ENCODE measurements at regions not wholly inside any gene's neighbourhood (a gene's known extent, or its start where the extent isn't known, plus 50 kb on each side); places are given as distances from the start of the nearest gene placed in this dataset.

- Histone ChIP-seq H3K27ac (ENCODE audit: low read depth, low read length) (peak overlapping the region; percentile 41; the same call in 1 of the 2 replicates), H3K36me3 (ENCODE audit: insufficient read depth, low read length) (no peaks in the 10 kb centered on the region), H3K9ac (ENCODE audit: low read depth, low read length) (no peak overlapping the region), H3K4me3 (ENCODE audit: low read length) (no peak overlapping the region), H3K4me1 (ENCODE audit: insufficient read depth, low read length) (peaks cover 24% of the 10 kb centered on the region), H3K27me3 (ENCODE audit: insufficient read depth, low read length) (0 out of 2 replicates have a peak, but pooled peaks cover 3% of the 10 kb centered on the region), H3K9me3 (ENCODE audit: insufficient read depth, low read depth, low read length) (peaks cover 6% of the 10 kb centered on the region; the same call in 1 of the 2 replicates)
- WGBS = 87% methylated on average over 1 of the region's 1 CpG
Measured at GRCh38 chr4:103374306-103374705, 176.2 kb upstream of the CENPE start.

- Histone ChIP-seq H3K9me3 (ENCODE audit: insufficient read depth, low read depth, low read length) (no peaks in the 10 kb centered on the region), H3K4me1 (ENCODE audit: insufficient read depth, low read length) (peaks cover 24% of the 10 kb centered on the region), H3K27me3 (ENCODE audit: insufficient read depth, low read length) (0 out of 2 replicates have a peak, but pooled peaks cover 3% of the 10 kb centered on the region), H3K36me3 (ENCODE audit: insufficient read depth, low read length) (no peaks in the 10 kb centered on the region), H3K9ac (ENCODE audit: low read depth, low read length) (no peak overlapping the region), H3K4me3 (ENCODE audit: low read length) (no peak overlapping the region), H3K27ac (ENCODE audit: low read depth, low read length) (no peak overlapping the region)
- 94% methylated on average over 6 of the region's 6 CpGs for WGBS
Measured at GRCh38 chr4:103372002-103372558, 173.9 kb upstream of the CENPE start.

GRCh38 chr4:103370336-103370735 lies 172.2 kb upstream of the CENPE start:
- H3K27me3 ChIP-seq (ENCODE audit: insufficient read depth, low read length) = 0 out of 2 replicates have a peak, but pooled peaks cover 3% of the 10 kb centered on the region
- H3K9me3 ChIP-seq (ENCODE audit: insufficient read depth, low read depth, low read length) = no peaks in the 10 kb centered on the region
- H3K36me3 ChIP-seq (ENCODE audit: insufficient read depth, low read length) = no peaks in the 10 kb centered on the region
- no peak overlapping the region for H3K9ac ChIP-seq (ENCODE audit: low read depth, low read length)
- no peak overlapping the region for H3K4me3 ChIP-seq (ENCODE audit: low read length)
- 96% methylated on average over 3 of the region's 5 CpGs for WGBS
- no peak overlapping the region for H3K27ac ChIP-seq (ENCODE audit: low read depth, low read length)
- peaks cover 22% of the 10 kb centered on the region for H3K4me1 ChIP-seq (ENCODE audit: insufficient read depth, low read length)

DNA sequence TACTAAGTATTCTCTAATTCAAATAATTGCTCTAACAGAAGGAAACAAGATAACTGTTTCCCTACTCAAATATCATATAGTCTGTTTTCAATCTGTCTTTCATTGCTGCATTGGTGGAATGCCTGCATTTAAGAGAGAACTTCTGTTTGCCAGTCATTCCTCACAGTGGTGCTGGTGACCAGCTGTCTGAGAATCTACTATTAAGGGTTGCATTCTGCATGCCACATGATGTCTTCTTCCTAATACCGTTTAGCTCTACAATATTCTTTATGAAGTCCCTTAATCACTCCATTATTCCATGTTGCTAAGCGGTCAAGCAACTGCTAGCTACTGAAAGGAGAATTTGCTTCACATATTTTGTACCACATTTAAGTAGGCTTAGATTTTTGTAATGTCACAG lies 167.1 kb upstream of the CENPE start:
- Histone ChIP-seq H3K27ac (ENCODE audit: low read depth, low read length) (no peak overlapping the region), H3K9ac (ENCODE audit: low read depth, low read length) (no peak overlapping the region), H3K9me3 (ENCODE audit: insufficient read depth, low read depth, low read length) (peaks cover 16% of the 10 kb centered on the region), H3K4me3 (ENCODE audit: low read length) (no peak overlapping the region), H3K36me3 (ENCODE audit: insufficient read depth, low read length) (0 out of 2 replicates have a peak, but pooled peaks cover 3% of the 10 kb centered on the region), H3K27me3 (ENCODE audit: insufficient read depth, low read length) (no peaks in the 10 kb centered on the region), H3K4me1 (ENCODE audit: insufficient read depth, low read length) (0 out of 2 replicates have a peak, but pooled peaks cover 6% of the 10 kb centered on the region)
- 85% methylated on average over 2 of the region's 2 CpGs for WGBS

- 86% methylated on average over 4 of the region's 4 CpGs for WGBS
Measured at GRCh38 chr4:103364083-103364482, 165.9 kb upstream of the CENPE start.

GRCh38 chr4:103361926-103362325 lies 163.8 kb upstream of the CENPE start:
- H3K9me3 ChIP-seq (ENCODE audit: insufficient read depth, low read depth, low read length) = peaks cover 45% of the 10 kb centered on the region
- no peak overlapping the region for H3K4me3 ChIP-seq (ENCODE audit: low read length)
- no peak overlapping the region for H3K9ac ChIP-seq (ENCODE audit: low read depth, low read length)
- no peak overlapping the region for H3K27ac ChIP-seq (ENCODE audit: low read depth, low read length)
- H3K4me1 ChIP-seq (ENCODE audit: insufficient read depth, low read length) = 0 out of 2 replicates have a peak, but pooled peaks cover 5% of the 10 kb centered on the region
- H3K27me3 ChIP-seq (ENCODE audit: insufficient read depth, low read length) = no peaks in the 10 kb centered on the region
- peaks cover 11% of the 10 kb centered on the region; the same call in 1 of the 2 replicates for H3K36me3 ChIP-seq (ENCODE audit: insufficient read depth, low read length)

More at GRCh38 chr4:103364083-103364482, 165.9 kb upstream of the CENPE start:
- H3K27ac ChIP-seq (ENCODE audit: low read depth, low read length) = no peak overlapping the region
- H3K4me1 ChIP-seq (ENCODE audit: insufficient read depth, low read length) = 0 out of 2 replicates have a peak, but pooled peaks cover 5% of the 10 kb centered on the region
- peaks cover 7% of the 10 kb centered on the region; the same call in 1 of the 2 replicates for H3K36me3 ChIP-seq (ENCODE audit: insufficient read depth, low read length)
- H3K9ac ChIP-seq (ENCODE audit: low read depth, low read length) = no peak overlapping the region
- no peak overlapping the region for H3K4me3 ChIP-seq (ENCODE audit: low read length)
- no peaks in the 10 kb centered on the region for H3K27me3 ChIP-seq (ENCODE audit: insufficient read depth, low read length)
- peaks cover 28% of the 10 kb centered on the region for H3K9me3 ChIP-seq (ENCODE audit: insufficient read depth, low read depth, low read length)

GRCh38 chr4:103359900-103360299 lies 161.8 kb upstream of the CENPE start:
- Histone ChIP-seq H3K4me1 (ENCODE audit: insufficient read depth, low read length) (0 out of 2 replicates have a peak, but pooled peaks cover 2% of the 10 kb centered on the region), H3K9me3 (ENCODE audit: insufficient read depth, low read depth, low read length) (peaks cover 45% of the 10 kb centered on the region), H3K36me3 (ENCODE audit: insufficient read depth, low read length) (peaks cover 11% of the 10 kb centered on the region; the same call in 1 of the 2 replicates), H3K27me3 (ENCODE audit: insufficient read depth, low read length) (no peaks in the 10 kb centered on the region), H3K4me3 (ENCODE audit: low read length) (no peak overlapping the region), H3K9ac (ENCODE audit: low read depth, low read length) (no peak overlapping the region), H3K27ac (ENCODE audit: low read depth, low read length) (no peak overlapping the region)
- 95% methylated on average over 2 of the region's 2 CpGs for WGBS

- H3K9me3 ChIP-seq (ENCODE audit: insufficient read depth, low read depth, low read length) = peaks cover 16% of the 10 kb centered on the region
- no peaks in the 10 kb centered on the region for H3K27me3 ChIP-seq (ENCODE audit: insufficient read depth, low read length)
- H3K4me1 ChIP-seq (ENCODE audit: insufficient read depth, low read length) = no peaks in the 10 kb centered on the region
- H3K4me3 ChIP-seq (ENCODE audit: low read length) = no peak overlapping the region
- no peak overlapping the region for H3K9ac ChIP-seq (ENCODE audit: low read depth, low read length)
- WGBS = 75% methylated on average over 1 of the region's 2 CpGs
- H3K36me3 ChIP-seq (ENCODE audit: insufficient read depth, low read length) = 0 out of 2 replicates have a peak, but pooled peaks cover 3% of the 10 kb centered on the region
- H3K27ac ChIP-seq (ENCODE audit: low read depth, low read length) = no peak overlapping the region
Measured at GRCh38 chr4:103354006-103354405, 155.9 kb upstream of the CENPE start.

- no peak overlapping the region for H3K9ac ChIP-seq (ENCODE audit: low read depth, low read length)
- no peaks in the 10 kb centered on the region for H3K9me3 ChIP-seq (ENCODE audit: insufficient read depth, low read depth, low read length)
- H3K27me3 ChIP-seq (ENCODE audit: insufficient read depth, low read length) = no peaks in the 10 kb centered on the region
- peaks cover 5% of the 10 kb centered on the region; the same call in 1 of the 2 replicates for H3K4me1 ChIP-seq (ENCODE audit: insufficient read depth, low read length)
- no peak overlapping the region for H3K4me3 ChIP-seq (ENCODE audit: low read length)
- no peaks in the 10 kb centered on the region for H3K36me3 ChIP-seq (ENCODE audit: insufficient read depth, low read length)
- no peak overlapping the region for H3K27ac ChIP-seq (ENCODE audit: low read depth, low read length)
Measured at GRCh38 chr4:103329642-103330041, 131.5 kb upstream of the CENPE start.

DNA sequence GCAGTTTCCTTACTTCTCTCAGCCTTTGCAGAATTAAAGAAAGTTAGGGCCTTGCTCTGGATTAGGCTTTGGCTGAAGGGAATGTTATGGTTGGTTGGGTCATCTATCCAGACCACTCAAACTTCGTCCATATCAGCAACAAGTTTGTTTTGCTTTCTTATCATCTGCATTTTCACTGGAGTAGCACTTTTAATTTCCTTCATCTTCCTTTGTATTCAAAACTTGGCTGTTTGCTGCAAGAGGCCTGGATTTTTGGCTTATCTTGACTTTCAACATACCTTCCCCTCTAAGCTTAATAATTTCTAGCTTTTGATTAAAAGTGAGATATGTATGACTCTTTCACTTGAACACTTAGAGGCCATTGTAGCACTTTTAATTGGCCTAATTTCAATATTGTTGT lies 126.7 kb upstream of the CENPE start:
- H3K4me3 ChIP-seq (ENCODE audit: low read length) = no peak overlapping the region
- no peaks in the 10 kb centered on the region for H3K27me3 ChIP-seq (ENCODE audit: insufficient read depth, low read length)
- no peak overlapping the region for H3K9ac ChIP-seq (ENCODE audit: low read depth, low read length)
- no peaks in the 10 kb centered on the region for H3K36me3 ChIP-seq (ENCODE audit: insufficient read depth, low read length)
- WGBS = 71% methylated on average over 1 of the region's 1 CpG
- no peak overlapping the region for H3K27ac ChIP-seq (ENCODE audit: low read depth, low read length)
- no peaks in the 10 kb centered on the region for H3K9me3 ChIP-seq (ENCODE audit: insufficient read depth, low read depth, low read length)
- H3K4me1 ChIP-seq (ENCODE audit: insufficient read depth, low read length) = peaks cover 8% of the 10 kb centered on the region; the same call in 1 of the 2 replicates

- Histone ChIP-seq H3K27me3 (ENCODE audit: insufficient read depth, low read length) (no peaks in the 10 kb centered on the region), H3K4me3 (ENCODE audit: low read length) (no peak overlapping the region), H3K9ac (ENCODE audit: low read depth, low read length) (no peak overlapping the region), H3K36me3 (ENCODE audit: insufficient read depth, low read length) (no peaks in the 10 kb centered on the region), H3K9me3 (ENCODE audit: insufficient read depth, low read depth, low read length) (peaks cover 18% of the 10 kb centered on the region), H3K4me1 (ENCODE audit: insufficient read depth, low read length) (peaks cover 16% of the 10 kb centered on the region), H3K27ac (ENCODE audit: low read depth, low read length) (no peak overlapping the region)
- WGBS = 69% methylated on average over 3 of the region's 3 CpGs
Measured at GRCh38 chr4:103318327-103318726, 120.2 kb upstream of the CENPE start.

DNA sequence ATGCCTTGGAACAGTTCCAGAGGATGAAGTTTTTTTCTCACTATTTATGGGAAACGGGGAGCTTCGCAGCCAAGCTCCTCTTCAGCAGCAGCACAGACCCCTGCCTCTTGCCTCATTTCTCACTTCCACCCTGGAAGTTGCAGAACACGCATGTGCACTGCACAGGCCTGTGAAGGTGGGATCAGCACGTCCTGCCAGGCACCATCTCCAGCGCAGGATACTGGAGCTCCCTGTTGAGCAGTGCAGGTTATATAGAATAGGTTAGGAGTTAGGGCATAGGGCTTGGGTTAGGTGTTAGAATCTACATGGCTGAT lies 110.1 kb upstream of the CENPE start:
- Histone ChIP-seq H3K9ac (ENCODE audit: low read depth, low read length) (no peak overlapping the region), H3K27me3 (ENCODE audit: insufficient read depth, low read length) (no peaks in the 10 kb centered on the region), H3K4me1 (ENCODE audit: insufficient read depth, low read length) (peaks cover 17% of the 10 kb centered on the region), H3K36me3 (ENCODE audit: insufficient read depth, low read length) (no peaks in the 10 kb centered on the region), H3K9me3 (ENCODE audit: insufficient read depth, low read depth, low read length) (no peaks in the 10 kb centered on the region), H3K4me3 (ENCODE audit: low read length) (no peak overlapping the region), H3K27ac (ENCODE audit: low read depth, low read length) (no peak overlapping the region)
- 93% methylated on average over 5 of the region's 5 CpGs for WGBS

Measured in HUES64 (cell line).